HG03159 (cell line): ENCODE measurements at regions not wholly inside any gene's neighbourhood (a gene's known extent, or its start where the extent isn't known, plus 50 kb on each side); places are given as distances from the start of the nearest gene placed in this dataset.

ENCODE experiments used
- ATAC-seq: cut with Tn5 transposase; IDR thresholded peaks from one replicate; pipeline ENCODE4 v1.9.1; 2021; ENCODE audit warnings: mild to moderate bottlenecking, moderate library complexity; ENCODE audit not compliant: unreplicated experiment

- ATAC-seq: no peak
These were observed 479.8 kb downstream of the BCL11B start for GRCh38 chr14:98792171-98792570.

- ATAC-seq: no peak
These were observed 473.9 kb downstream of the BCL11B start for GRCh38 chr14:98798099-98798498.

GRCh38 chr14:98799891-98800290 lies 472.1 kb downstream of the BCL11B start:
- no peak for ATAC-seq

- no peak for ATAC-seq
These were observed 470.0 kb downstream of the BCL11B start for GRCh38 chr14:98802044-98802443.

- no peak for ATAC-seq
These were observed 468.8 kb downstream of the BCL11B start for GRCh38 chr14:98803196-98803595.

- ATAC-seq: no peak
These were observed 463.2 kb downstream of the BCL11B start for GRCh38 chr14:98808494-98809407.

GRCh38 chr14:98816195-98816594 lies 455.8 kb downstream of the BCL11B start:
- ATAC-seq: no peak

GRCh38 chr14:98816720-98817119 lies 455.3 kb downstream of the BCL11B start:
- ATAC-seq: no peak

GRCh38 chr14:98819132-98819866 lies 452.7 kb downstream of the BCL11B start:
- no peak for ATAC-seq

GRCh38 chr14:98819867-98820206 lies 452.2 kb downstream of the BCL11B start:
- ATAC-seq: no peak

GRCh38 chr14:98822917-98823316 lies 449.1 kb downstream of the BCL11B start:
- ATAC-seq: no peak

GRCh38 chr14:98826618-98827017 lies 445.4 kb downstream of the BCL11B start:
- ATAC-seq: no peak

- ATAC-seq: no peak
These were observed 437.9 kb downstream of the BCL11B start for GRCh38 chr14:98834119-98834518.

- no peak for ATAC-seq
These were observed 436.8 kb downstream of the BCL11B start for GRCh38 chr14:98835051-98835824.

- no peak for ATAC-seq
These were observed 436.2 kb downstream of the BCL11B start for GRCh38 chr14:98835825-98836100.

GRCh38 chr14:98840091-98840490 lies 431.9 kb downstream of the BCL11B start:
- ATAC-seq: no peak

- no peak for ATAC-seq
These were observed 431.5 kb downstream of the BCL11B start for GRCh38 chr14:98840511-98840910.

- ATAC-seq: no peak
These were observed 427.5 kb downstream of the BCL11B start for GRCh38 chr14:98844456-98844855.

GRCh38 chr14:98847521-98848468 lies 424.2 kb downstream of the BCL11B start:
- ATAC-seq: no peak

GRCh38 chr14:98853063-98853729 lies 418.8 kb downstream of the BCL11B start:
- no peak for ATAC-seq
